ENCODE measurements at regions not wholly inside any gene's neighbourhood (a gene's known extent, or its start where the extent isn't known, plus 50 kb on each side); places are given as distances from the start of the nearest gene placed in this dataset.
"Not testable (repeated sequence)": the region's sequence is repeated elsewhere in the genome, so short reads cannot be mapped to it uniquely, and the experiment has no call there.

- DNase-seq (ENCODE audit: insufficient read length, low spot score) (no peak), FAIRE-seq (no peak)
- TF ChIP-seq CTCF (IDR thresholded peaks at IDR 0.05; ENCODE audit: insufficient read depth, missing control alignments), result no peak
These were observed 97.8 kb downstream of the LUZP4 start for GRCh38 chrX:115387327-115387726.

- no peak for DNase-seq (ENCODE audit: insufficient read length, low spot score)
- TF ChIP-seq CTCF (IDR thresholded peaks at IDR 0.05; ENCODE audit: insufficient read depth, missing control alignments), result no peak
- FAIRE-seq, result no peak
These were observed 99.4 kb downstream of the LUZP4 start for GRCh38 chrX:115388879-115389278.

- FAIRE-seq (no peak), DNase-seq (ENCODE audit: insufficient read length, low spot score) (no peak)
- no peak for TF ChIP-seq CTCF (IDR thresholded peaks at IDR 0.05; ENCODE audit: insufficient read depth, missing control alignments)
These were observed 100.6 kb downstream of the LUZP4 start for GRCh38 chrX:115390078-115390477.

GRCh38 chrX:115392031-115392430 is 102.5 kb downstream of the LUZP4 start:
- FAIRE-seq, result no peak

GRCh38 chrX:115392871-115393270 is 103.4 kb downstream of the LUZP4 start:
- FAIRE-seq (no peak), DNase-seq (ENCODE audit: insufficient read length, low spot score) (no peak)
- no peak for TF ChIP-seq CTCF (IDR thresholded peaks at IDR 0.05; ENCODE audit: insufficient read depth, missing control alignments)

More at GRCh38 chrX:115392031-115392430, 102.5 kb downstream of the LUZP4 start:
- no peak for DNase-seq (ENCODE audit: insufficient read length, low spot score)
- TF ChIP-seq CTCF (IDR thresholded peaks at IDR 0.05; ENCODE audit: insufficient read depth, missing control alignments), result no peak

- no peak for DNase-seq (ENCODE audit: insufficient read length, low spot score)
- FAIRE-seq, result no peak
- TF ChIP-seq CTCF (IDR thresholded peaks at IDR 0.05; ENCODE audit: insufficient read depth, missing control alignments), result no peak
These were observed 103.8 kb downstream of the LUZP4 start for GRCh38 chrX:115393271-115393670.

GRCh38 chrX:115394806-115395205 is 105.3 kb downstream of the LUZP4 start:
- not testable (repeated sequence) for DNase-seq (ENCODE audit: insufficient read length, low spot score); FAIRE-seq

GRCh38 chrX:115399306-115399705 is 109.8 kb downstream of the LUZP4 start:
- DNase-seq (ENCODE audit: insufficient read length, low spot score) (no peak), FAIRE-seq (no peak)
- no peak for TF ChIP-seq CTCF (IDR thresholded peaks at IDR 0.05; ENCODE audit: insufficient read depth, missing control alignments)

Measured in D721Med (cell line).